Heart right ventricle (tissue), 16 donors: ENCODE measurements at regions not wholly inside any gene's neighbourhood (a gene's known extent, or its start where the extent isn't known, plus 50 kb on each side); places are given as distances from the start of the nearest gene placed in this dataset.

Experiments used
- ATAC-seq, 8 donors: fragments of 200-7000 bp; cut with Tn5 transposase; one replicate each; pipeline ENCODE4 v1.9.1; 2020; ENCODE audit warnings: mild to moderate bottlenecking in 8 of 8, moderate library complexity in 8 of 8, moderate number of reproducible peaks in 1 of 8
- DNase-seq, 2 donors: peaks; one replicate each; pipeline ENCODE4 v3.0.0-alpha.2; 2020
- H3K27ac ChIP-seq, 10 donors: fragments of 200-600 bp; sonication (generic) in 2 of 10; one replicate each; pipeline versions ENCODE4 v1.5.0 to v1.8.0; 2020 to 2022; ENCODE audit warnings: mild to moderate bottlenecking in 3 of 10
- H3K27me3 ChIP-seq, 7 donors: fragments of 200-600 bp; one replicate each; pipeline ENCODE4 v1.8.0; 2021 to 2022; ENCODE audit warnings: mild to moderate bottlenecking in 2 of 7
- H3K36me3 ChIP-seq, 9 donors: fragments of 200-600 bp; sonication (generic) in 1 of 9; one replicate each; pipeline versions ENCODE4 v1.5.0 to v1.8.0; 2020 to 2022; ENCODE audit warnings: mild to moderate bottlenecking in 2 of 9
- H3K4me1 ChIP-seq, 9 donors: fragments of 200-600 bp; sonication (generic) in 1 of 9; one replicate each; pipeline versions ENCODE4 v1.5.0 to v1.8.0; 2020 to 2022; ENCODE audit warnings: mild to moderate bottlenecking in 4 of 9
- H3K4me3 ChIP-seq, 10 donors: fragments of 200-600 bp; sonication (generic) in 2 of 10; one replicate each; pipeline versions ENCODE4 v1.5.0 to v1.8.0; 2020 to 2022; ENCODE audit warnings: mild to moderate bottlenecking in 7 of 10, moderate library complexity in 2 of 10
- H3K9me3 ChIP-seq, 11 donors: fragments of 200-600 bp in 10 of 11; sonication (generic) in 2 of 11; one replicate each; pipeline versions ENCODE4 v1.5.0 to v1.8.0; 2013 to 2022; ENCODE audit warnings: mild to moderate bottlenecking in 2 of 11, control low read depth in 1 of 11, moderate library complexity in 1 of 11
- WGBS, 2 donors: extraction: QIAGEN DNeasy Blood & Tissue Kit; methylation state at CpG; one replicate each; pipeline ENCODE4 v1.1.7; 2013; ENCODE audit warnings: inconsistent platforms in 1 of 2; 5-methylcytosine and 5-hydroxymethylcytosine counted together
- intact Hi-C, 10 donors: fragments of 100-400 bp; cut with DNase I; formaldehyde crosslinking; loops; one replicate each; pipeline versions ENCODE4 v1.11.1 to v1.14.2; 2022
- TF ChIP-seq, protein P1 (sequence below), 9 donors: fragments of 200-600 bp; sonication (generic) in 2 of 9; IDR thresholded peaks; one replicate each; pipeline versions ENCODE4 v1.5.0 to v1.8.0; 2021 to 2022; ENCODE audit warnings: antibody characterized with exemption in 9 of 9, mild to moderate bottlenecking in 5 of 9, moderate library complexity in 1 of 9
- donor health status: Arrhythmogenic right ventricular cardiomyopathy.
- donor health status: ischemic (EF 13 %, LVEDD 7.1; RV severe dilation, severe dysfunction).
- donor health status: healthy with polysubstance abuse.
- donor health status: DM: no; HTN: yes; CAD: no.
- donor health status: DM: no; HTN: no; CAD: no.
- donor health status: ischemic (EF 25% LVEDD 6.9; RV normal size, moderate dysfunction).
- donor health status: ischemic (EF 25% LVEDD 5.7; RV mildly dilated, moderate dysfunction).
- donor health status: healthy.
- donor health status: DM: yes; HTN: yes; CAD: no.
- donor health status: Ischemic cardiomyopathy.
- donor health status: ischemic (EF 35%, LVEDD 5.7; RV mildly dilated, moderate dysfunction).
- donor health status: nonischemic (EF 11% LVEDD 7.7; RV severe dilation, severe dysfunction).
- donor health status: DM: yes; HTN: yes; CAD: no.
- donor health status: PGD.
- donor health status: ischemic (EF 29% LVEDD 5.4; RV normal size, mild dysfunction).
- donor health status: nonischemic (EF 23%, LVEDD 6.1; RV moderate dilation, normal function).

DNA sequence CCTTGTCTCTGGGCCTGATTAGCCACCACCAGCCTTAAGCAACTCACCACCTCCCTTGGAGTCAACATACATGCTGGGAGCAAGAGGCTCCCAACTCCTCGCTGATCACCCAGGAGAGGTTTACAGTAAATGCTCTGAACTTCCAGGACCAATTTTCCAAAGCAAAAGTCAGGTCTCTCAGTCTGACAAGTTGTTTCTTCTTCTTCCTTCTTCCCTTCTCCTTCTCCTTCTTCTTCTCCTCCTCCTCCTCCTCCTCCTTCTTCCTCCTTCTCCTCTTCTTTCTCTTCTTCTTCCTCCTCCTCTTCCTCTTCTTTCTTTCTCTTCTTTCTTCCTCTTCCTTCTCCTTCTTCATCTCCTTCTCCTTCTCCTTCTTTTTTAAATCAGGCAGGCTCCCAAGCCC, 148.2 kb downstream of the NECTIN1 start:
- DNase-seq = no peak
- Histone ChIP-seq H3K36me3 (no peaks in the 10 kb centered on the region), H3K9me3 (peaks cover 0 to 9% (median 0%) of the 10 kb centered on the region in 11 donors), H3K4me1 (peaks cover 3 to 17% (median 16%) of the 10 kb centered on the region in 9 donors), H3K4me3 (no peak overlapping the region), H3K27ac (no peak overlapping the region), H3K27me3 (peaks cover 0 to 45% (median 32%) of the 10 kb centered on the region in 7 donors)
- no peak for ATAC-seq
- WGBS, 2 donors = 67 to 86% methylated on average over 1 of the region's 1 CpG
- TF ChIP-seq, protein P1, sequence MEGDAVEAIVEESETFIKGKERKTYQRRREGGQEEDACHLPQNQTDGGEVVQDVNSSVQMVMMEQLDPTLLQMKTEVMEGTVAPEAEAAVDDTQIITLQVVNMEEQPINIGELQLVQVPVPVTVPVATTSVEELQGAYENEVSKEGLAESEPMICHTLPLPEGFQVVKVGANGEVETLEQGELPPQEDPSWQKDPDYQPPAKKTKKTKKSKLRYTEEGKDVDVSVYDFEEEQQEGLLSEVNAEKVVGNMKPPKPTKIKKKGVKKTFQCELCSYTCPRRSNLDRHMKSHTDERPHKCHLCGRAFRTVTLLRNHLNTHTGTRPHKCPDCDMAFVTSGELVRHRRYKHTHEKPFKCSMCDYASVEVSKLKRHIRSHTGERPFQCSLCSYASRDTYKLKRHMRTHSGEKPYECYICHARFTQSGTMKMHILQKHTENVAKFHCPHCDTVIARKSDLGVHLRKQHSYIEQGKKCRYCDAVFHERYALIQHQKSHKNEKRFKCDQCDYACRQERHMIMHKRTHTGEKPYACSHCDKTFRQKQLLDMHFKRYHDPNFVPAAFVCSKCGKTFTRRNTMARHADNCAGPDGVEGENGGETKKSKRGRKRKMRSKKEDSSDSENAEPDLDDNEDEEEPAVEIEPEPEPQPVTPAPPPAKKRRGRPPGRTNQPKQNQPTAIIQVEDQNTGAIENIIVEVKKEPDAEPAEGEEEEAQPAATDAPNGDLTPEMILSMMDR (IDR thresholded peaks at IDR 0.05) = no peak
- intact Hi-C loops = no loop called here

DNA sequence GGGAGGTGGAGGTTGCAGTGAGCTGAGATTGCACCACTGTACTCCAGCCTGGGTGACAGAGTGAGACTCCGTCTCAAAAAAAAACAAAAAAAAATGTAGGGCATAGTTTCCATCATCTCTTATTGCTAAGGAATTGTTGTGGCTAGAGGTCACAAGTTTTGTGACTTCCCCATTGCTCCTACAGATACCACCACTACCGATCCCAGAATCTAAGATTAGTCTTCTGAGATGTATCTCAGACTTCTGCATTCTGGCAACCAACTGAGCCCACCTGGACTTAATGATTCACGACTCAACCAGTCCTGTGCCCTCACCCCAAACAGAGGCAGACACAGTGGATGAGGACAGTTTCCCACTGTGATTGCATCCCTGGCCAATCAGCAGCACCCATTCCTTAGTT, 148.9 kb downstream of the NECTIN1 start:
- no peaks in the 10 kb centered on the region for H3K36me3 ChIP-seq
- H3K9me3 ChIP-seq = peaks cover 0 to 9% (median 0%) of the 10 kb centered on the region in 11 donors
- TF ChIP-seq, protein P1 (IDR thresholded peaks at IDR 0.05) = no peak
- DNase-seq = no peak
- no peak overlapping the region for H3K27ac ChIP-seq
- H3K4me1 ChIP-seq = peaks cover 3 to 13% (median 12%) of the 10 kb centered on the region in 9 donors
- intact Hi-C loops = no loop called here
- WGBS, 2 donors = 89 to 93% methylated on average over 3 of the region's 3 CpGs
- peaks cover 0 to 41% (median 25%) of the 10 kb centered on the region in 7 donors for H3K27me3 ChIP-seq
- H3K4me3 ChIP-seq = no peak overlapping the region
- ATAC-seq = no peak

DNA sequence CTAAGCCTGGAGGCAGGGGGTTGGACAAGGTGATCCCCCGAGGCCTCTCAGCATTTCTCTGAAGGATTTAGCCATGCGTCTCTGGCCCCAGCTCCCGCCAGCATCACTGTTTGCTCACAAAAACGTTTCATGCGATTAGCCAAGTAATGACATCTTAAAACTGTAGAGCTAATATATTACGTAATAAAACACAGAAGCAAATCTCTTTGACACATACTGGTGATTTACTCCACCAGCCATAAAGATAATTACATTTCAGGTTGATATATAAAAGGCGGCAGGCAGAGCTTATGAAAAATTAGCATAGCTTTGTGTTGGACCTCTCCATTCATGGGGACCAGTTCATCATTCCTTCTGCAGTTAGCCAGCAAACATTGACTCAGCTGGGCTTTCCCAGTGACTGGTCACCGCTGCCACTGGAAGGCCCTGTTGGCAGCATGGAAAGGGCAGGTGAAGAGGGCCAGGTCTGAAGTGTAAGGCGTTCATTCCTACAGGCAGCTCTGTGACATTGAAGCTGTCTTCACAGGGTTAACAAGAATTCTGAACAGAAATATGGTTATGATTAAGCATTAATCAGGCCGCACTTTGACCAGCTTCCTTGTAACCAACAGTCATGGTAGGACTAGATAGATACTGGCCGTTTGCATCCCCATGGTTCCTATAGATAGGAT, 150.3 kb downstream of the NECTIN1 start:
- TF ChIP-seq, protein P1 (IDR thresholded peaks at IDR 0.05) = no peak
- Histone ChIP-seq H3K27me3 (peaks cover 0 to 27% (median 11%) of the 10 kb centered on the region in 7 donors), H3K27ac (no peak overlapping the region), H3K4me1 (peaks cover 0 to 4% (median 0%) of the 10 kb centered on the region in 9 donors), H3K36me3 (no peaks in the 10 kb centered on the region), H3K9me3 (peaks cover 0 to 9% (median 0%) of the 10 kb centered on the region in 11 donors), H3K4me3 (no peak overlapping the region)
- intact Hi-C loops = no loop called here
- ATAC-seq (no peak), DNase-seq (no peak)
- 74 to 77% methylated on average over 11 of the region's 11 CpGs for WGBS, 2 donors

DNA sequence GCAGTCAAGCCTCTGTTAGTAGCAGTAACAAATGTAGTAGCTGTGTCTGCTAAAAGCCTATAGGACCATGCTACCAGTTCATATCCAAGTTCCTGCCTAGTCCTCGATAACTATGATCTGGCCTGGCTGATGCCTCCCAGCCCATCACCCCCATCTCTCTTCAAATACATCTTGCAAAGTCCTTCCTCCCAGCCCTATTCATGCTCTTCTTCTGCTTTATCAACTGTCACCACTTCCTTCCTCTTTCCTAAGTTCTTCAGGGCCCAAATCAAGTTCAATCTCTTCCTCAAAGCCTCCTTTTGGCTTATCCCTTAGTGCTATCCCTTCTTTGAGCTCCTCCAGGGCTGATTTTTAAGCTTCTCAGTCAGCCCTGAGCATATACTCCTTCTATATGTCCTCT, 150.9 kb upstream of the THY1 start:
- WGBS, 2 donors = 68 to 70% methylated on average over 1 of the region's 1 CpG
- no peaks in the 10 kb centered on the region for H3K9me3 ChIP-seq
- no peaks in the 10 kb centered on the region for H3K36me3 ChIP-seq
- TF ChIP-seq, protein P1 (IDR thresholded peaks at IDR 0.05) = no peak
- H3K4me3 ChIP-seq = no peak overlapping the region
- ATAC-seq = peak in 2 of 8 donors; percentile 55 to 61
- H3K27ac ChIP-seq = no peak overlapping the region
- no peak for DNase-seq
- intact Hi-C loops = no loop called here
- H3K27me3 ChIP-seq = peaks cover 0 to 11% (median 0%) of the 10 kb centered on the region in 7 donors
- H3K4me1 ChIP-seq = peaks cover 0 to 10% (median 0%) of the 10 kb centered on the region in 9 donors
